AG10803 (cell line): ENCODE measurements at regions not wholly inside any gene's neighbourhood (a gene's known extent, or its start where the extent isn't known, plus 50 kb on each side); places are given as distances from the start of the nearest gene placed in this dataset.

Experiments
- DNase-seq: peaks from one replicate; pipeline ENCODE4 v3.0.0; 2010; ENCODE audit warnings: low read depth
- H3K4me3 ChIP-seq: 2 replicates; pipeline ENCODE4 v1.5.1; 2011; ENCODE audit warnings: mild to moderate bottlenecking, low read length, control low read depth
- TF ChIP-seq, protein P1 (sequence below): conservative IDR thresholded peaks from 2 replicates; pipeline ENCODE4 v1.5.1; 2011; ENCODE audit warnings: mild to moderate bottlenecking, low read length, control low read depth, inconsistent platforms

DNA sequence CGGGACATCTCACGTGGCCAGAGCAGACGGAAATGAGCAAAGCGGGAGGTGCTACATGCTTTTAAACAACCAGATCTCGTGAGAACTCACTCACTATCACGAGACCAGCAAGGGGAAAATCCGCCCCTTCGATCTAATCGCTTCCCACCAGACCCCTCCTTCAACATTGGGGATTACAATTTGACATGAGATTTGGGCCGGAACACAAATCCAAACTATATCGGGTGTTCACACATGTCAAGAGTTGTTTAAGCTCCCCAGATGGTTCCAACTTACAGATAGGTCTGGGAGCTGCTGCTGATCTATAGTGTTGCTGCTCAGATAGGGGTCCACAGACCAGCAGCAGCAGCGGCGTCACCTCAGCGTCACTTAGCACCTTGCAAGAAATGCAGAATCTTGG is 194.9 kb downstream of the GPAM start:
- H3K4me3 ChIP-seq: no peak overlapping the region
- no peak for DNase-seq
- TF ChIP-seq, protein P1, sequence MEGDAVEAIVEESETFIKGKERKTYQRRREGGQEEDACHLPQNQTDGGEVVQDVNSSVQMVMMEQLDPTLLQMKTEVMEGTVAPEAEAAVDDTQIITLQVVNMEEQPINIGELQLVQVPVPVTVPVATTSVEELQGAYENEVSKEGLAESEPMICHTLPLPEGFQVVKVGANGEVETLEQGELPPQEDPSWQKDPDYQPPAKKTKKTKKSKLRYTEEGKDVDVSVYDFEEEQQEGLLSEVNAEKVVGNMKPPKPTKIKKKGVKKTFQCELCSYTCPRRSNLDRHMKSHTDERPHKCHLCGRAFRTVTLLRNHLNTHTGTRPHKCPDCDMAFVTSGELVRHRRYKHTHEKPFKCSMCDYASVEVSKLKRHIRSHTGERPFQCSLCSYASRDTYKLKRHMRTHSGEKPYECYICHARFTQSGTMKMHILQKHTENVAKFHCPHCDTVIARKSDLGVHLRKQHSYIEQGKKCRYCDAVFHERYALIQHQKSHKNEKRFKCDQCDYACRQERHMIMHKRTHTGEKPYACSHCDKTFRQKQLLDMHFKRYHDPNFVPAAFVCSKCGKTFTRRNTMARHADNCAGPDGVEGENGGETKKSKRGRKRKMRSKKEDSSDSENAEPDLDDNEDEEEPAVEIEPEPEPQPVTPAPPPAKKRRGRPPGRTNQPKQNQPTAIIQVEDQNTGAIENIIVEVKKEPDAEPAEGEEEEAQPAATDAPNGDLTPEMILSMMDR: no peak

GRCh38 chr10:111989136-111989911 is 194.2 kb downstream of the GPAM start:
- no peak overlapping the region for H3K4me3 ChIP-seq
- no peak for DNase-seq
- TF ChIP-seq, protein P1: no peak

- TF ChIP-seq, protein P1: no peak; the same call in 1 of the 2 replicates
- no peak for DNase-seq
- no peak overlapping the region for H3K4me3 ChIP-seq
Measured at GRCh38 chr10:111990734-111991133, 192.8 kb downstream of the GPAM start.

DNA sequence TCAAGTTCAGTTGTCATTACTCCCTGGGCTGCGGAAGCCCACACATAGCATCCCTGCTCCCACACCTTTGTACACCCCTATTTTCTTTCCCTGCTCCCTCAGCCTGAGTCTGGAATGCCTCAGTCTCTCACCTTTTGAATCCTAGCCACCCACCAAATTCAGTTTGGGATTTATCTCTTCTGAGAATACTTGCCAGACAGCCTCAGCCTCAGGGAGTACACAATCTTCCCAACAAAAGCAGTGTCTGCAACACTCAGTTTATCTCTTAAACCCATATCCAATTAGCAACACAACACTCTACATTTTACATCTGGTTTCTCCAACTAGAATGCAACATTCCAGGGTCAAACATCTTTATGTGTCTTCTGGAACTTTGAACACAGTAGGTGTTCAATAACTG is 190.2 kb downstream of the GPAM start:
- DNase-seq: no peak
- TF ChIP-seq, protein P1: no peak

GRCh38 chr10:111993872-111994426 is 189.6 kb downstream of the GPAM start:
- TF ChIP-seq, protein P1: no peak
- no peak overlapping the region for H3K4me3 ChIP-seq
- no peak for DNase-seq

More for the DNA sequence above, 190.2 kb downstream of the GPAM start:
- H3K4me3 ChIP-seq: no peak overlapping the region

DNA sequence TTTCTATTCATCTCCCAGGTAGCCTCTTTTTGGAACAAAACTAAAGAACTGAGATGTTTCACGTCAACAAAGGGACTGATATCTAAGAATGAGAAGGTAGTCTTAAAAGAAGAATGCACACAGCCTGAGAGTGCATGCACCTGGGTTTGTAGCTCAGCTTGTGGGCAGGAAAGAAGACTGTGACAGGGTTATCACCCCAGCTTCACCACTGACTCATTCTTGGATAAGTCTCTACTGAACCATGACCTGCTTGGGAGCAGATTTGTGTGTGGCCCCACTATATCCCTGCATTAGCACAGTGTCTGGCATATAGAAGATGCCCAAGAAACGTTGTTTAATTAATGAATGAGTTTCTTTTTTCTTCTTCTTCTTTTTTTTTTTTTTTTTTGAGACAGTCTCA is 187.5 kb downstream of the GPAM start:
- no peak for DNase-seq
- TF ChIP-seq, protein P1: no peak
- H3K4me3 ChIP-seq: no peak overlapping the region

DNA sequence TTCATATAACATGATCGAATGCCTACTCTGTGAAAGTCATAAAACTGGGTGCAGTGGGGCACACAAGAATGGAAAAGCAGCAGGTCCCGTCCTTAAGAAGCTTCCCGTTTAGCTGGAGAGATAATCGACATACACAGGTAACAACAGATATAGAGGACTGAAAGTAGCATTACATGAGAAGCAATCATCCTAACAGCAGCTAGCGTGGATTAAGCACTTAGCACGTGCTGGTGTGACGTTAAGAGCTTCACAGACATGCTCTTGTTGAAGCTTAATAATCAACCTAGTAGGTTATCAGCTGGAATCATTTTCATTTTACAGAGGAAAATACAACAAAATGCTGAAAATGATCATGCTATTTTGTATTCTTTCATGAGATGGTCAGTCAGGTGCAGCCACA is 184.8 kb downstream of the GPAM start:
- TF ChIP-seq, protein P1: no peak
- H3K4me3 ChIP-seq: no peak overlapping the region
- no peak for DNase-seq
